Neural progenitor cell (in vitro differentiated cells): ENCODE measurements at regions not wholly inside any gene's neighbourhood (a gene's known extent, or its start where the extent isn't known, plus 50 kb on each side); places are given as distances from the start of the nearest gene placed in this dataset.

Source experiments
- DNase-seq: peaks from one replicate; pipeline ENCODE4 v3.0.0-alpha.2; 2016; ENCODE audit warnings: low spot score
- H2AFZ ChIP-seq: fragments of 200-600 bp; sonication (generic); replicated peaks from 2 replicates; pipeline ENCODE4 v1.6.1; 2016; ENCODE audit warnings: antibody characterized with exemption
- H3F3A ChIP-seq: fragments of 200-600 bp; sonication (generic); 2 replicates; pipeline ENCODE4 v1.6.1; 2016; ENCODE audit warnings: antibody characterized with exemption, low read depth
- H3K27ac ChIP-seq: fragments of 200-600 bp; sonication (generic); 2 replicates; pipeline ENCODE4 v1.5.1; 2016; ENCODE audit warnings: mild to moderate bottlenecking
- H3K27me3 ChIP-seq: fragments of 200-600 bp; sonication (generic); 2 replicates; pipeline ENCODE4 v1.6.1; 2016; ENCODE audit warnings: mild to moderate bottlenecking, moderate library complexity
- H3K36me3 ChIP-seq: fragments of 200-600 bp; sonication (generic); 2 replicates; pipeline ENCODE4 v1.5.1; 2016
- H3K4me1 ChIP-seq: fragments of 200-600 bp; sonication (generic); 2 replicates; pipeline ENCODE4 v1.6.1; 2016; ENCODE audit warnings: mixed run types
- H3K4me2 ChIP-seq: fragments of 200-600 bp; sonication (generic); 2 replicates; pipeline ENCODE4 v1.6.1; 2016
- H3K4me3 ChIP-seq: fragments of 200-600 bp; sonication (generic); 2 replicates; pipeline ENCODE4 v1.5.1; 2016
- H3K79me2 ChIP-seq: fragments of 200-600 bp; sonication (generic); 2 replicates; pipeline ENCODE4 v1.6.1; 2016; ENCODE audit warnings: low read depth
- H3K9ac ChIP-seq: fragments of 200-600 bp; sonication (generic); 2 replicates; pipeline ENCODE4 v1.6.1; 2016
- H3K9me3 ChIP-seq: fragments of 200-600 bp; sonication (generic); 2 replicates; pipeline ENCODE4 v1.5.1; 2016; ENCODE audit warnings: low read depth
- H4K20me1 ChIP-seq: fragments of 200-600 bp; sonication (generic); 2 replicates; pipeline ENCODE4 v1.6.1; 2016; ENCODE audit warnings: low read depth
- H3K27ac Mint-ChIP-seq: 3 replicates; pipeline ENCODE4 v1.8.0; 2021; ENCODE audit warnings: mixed read lengths
- H3K27me3 Mint-ChIP-seq: 2 replicates; pipeline ENCODE4 v1.8.0; 2022; ENCODE audit warnings: low read depth, mild to moderate bottlenecking, inconsistent platforms, moderate library complexity, mixed read lengths; ENCODE audit not compliant: insufficient read depth
- H3K36me3 Mint-ChIP-seq: 3 replicates; pipeline ENCODE4 v1.8.0; 2021; ENCODE audit warnings: mixed read lengths
- H3K4me1 Mint-ChIP-seq: 3 replicates; pipeline ENCODE4 v1.8.0; 2021; ENCODE audit warnings: mixed read lengths
- H3K4me3 Mint-ChIP-seq: 3 replicates; pipeline ENCODE4 v1.8.0; 2021; ENCODE audit warnings: mild to moderate bottlenecking, moderate library complexity, mixed read lengths
- H3K9me3 Mint-ChIP-seq: 3 replicates; pipeline ENCODE4 v1.8.0; 2020; ENCODE audit warnings: mixed read lengths
- CTCF ChIP-seq: fragments of 200-600 bp; sonication (generic); IDR thresholded peaks from 2 replicates; pipeline ENCODE4 v1.5.1; 2017; ENCODE audit warnings: antibody characterized with exemption, mild to moderate bottlenecking
- EZH2 ChIP-seq: fragments of 200-600 bp; sonication (generic); IDR thresholded peaks from 2 replicates; pipeline ENCODE4 v1.6.1; 2017; ENCODE audit warnings: antibody characterized with exemption, mild to moderate bottlenecking, moderate library complexity
- EZH2phosphoT487 ChIP-seq: fragments of 200-600 bp; sonication (generic); IDR thresholded peaks from 2 replicates; pipeline ENCODE4 v1.6.1; 2017; ENCODE audit warnings: antibody characterized with exemption

GRCh38 chr7:156474241-156474743 is 166.3 kb upstream of the RNF32 start:
- Histone ChIP-seq H3K4me1 (peaks cover 11% of the 10 kb centered on the region), H3K27me3 (no peaks in the 10 kb centered on the region), H4K20me1 (no peaks in the 10 kb centered on the region), H3K9me3 (no peaks in the 10 kb centered on the region), H3K27ac (no peak overlapping the region), H3K36me3 (no peaks in the 10 kb centered on the region), H3K9ac (no peak overlapping the region), H3K4me2 (no peak overlapping the region), H3K79me2 (no peaks in the 10 kb centered on the region), H3K4me3 (no peak overlapping the region), H3F3A (no peaks in the 10 kb centered on the region), H2AFZ (no peak overlapping the region)
- H3K36me3 Mint-ChIP-seq = no peaks in the 10 kb centered on the region
- no peak for TF ChIP-seq CTCF
- TF ChIP-seq EZH2 = no peak
- TF ChIP-seq EZH2phosphoT487 = no peak
- no peak overlapping the region for H3K27ac Mint-ChIP-seq
- H3K9me3 Mint-ChIP-seq = peaks cover 5% of the 10 kb centered on the region
- no peak overlapping the region for H3K4me3 Mint-ChIP-seq
- peaks cover 5% of the 10 kb centered on the region for H3K27me3 Mint-ChIP-seq
- H3K4me1 Mint-ChIP-seq = peaks cover 10% of the 10 kb centered on the region
- DNase-seq = no peak

DNA sequence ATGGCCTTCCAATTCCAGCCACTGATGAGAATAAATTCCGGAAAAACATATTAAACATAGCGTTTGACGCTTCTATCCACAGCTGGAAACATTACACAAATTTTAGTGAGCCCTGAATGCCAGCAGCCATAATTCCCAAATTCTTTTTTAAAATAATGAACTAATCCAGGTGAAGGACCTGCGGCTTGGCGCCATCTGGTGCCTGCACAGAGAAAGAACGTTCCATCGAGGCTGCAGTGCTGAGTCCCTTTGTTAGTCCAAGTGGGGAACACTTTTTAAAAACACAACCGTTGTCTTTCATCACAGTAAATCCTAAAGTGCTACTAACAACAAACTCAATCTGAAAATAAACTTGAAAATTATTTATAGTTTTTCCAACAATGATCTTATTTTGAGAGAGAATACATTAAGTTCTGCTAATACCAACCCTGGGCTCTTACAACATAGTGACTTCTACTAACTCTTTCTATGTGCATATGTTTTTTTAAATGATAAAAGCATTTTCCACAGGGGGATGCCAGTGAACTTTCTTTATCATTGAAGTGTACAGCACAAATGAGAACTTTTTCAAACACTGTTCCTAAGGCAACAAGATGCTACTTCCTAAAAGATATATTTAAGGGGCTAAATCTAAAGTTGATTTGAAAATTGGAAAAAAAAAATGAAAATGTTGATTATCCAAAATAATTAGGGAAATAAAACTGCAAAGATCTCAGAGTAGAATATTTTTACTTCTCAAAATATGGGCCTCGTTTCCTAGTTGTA is 166.9 kb upstream of the RNF32 start:
- peaks cover 5% of the 10 kb centered on the region for H3K27me3 Mint-ChIP-seq
- TF ChIP-seq EZH2 (no peak), EZH2phosphoT487 (no peak), CTCF (peak; percentile 91)

DNA sequence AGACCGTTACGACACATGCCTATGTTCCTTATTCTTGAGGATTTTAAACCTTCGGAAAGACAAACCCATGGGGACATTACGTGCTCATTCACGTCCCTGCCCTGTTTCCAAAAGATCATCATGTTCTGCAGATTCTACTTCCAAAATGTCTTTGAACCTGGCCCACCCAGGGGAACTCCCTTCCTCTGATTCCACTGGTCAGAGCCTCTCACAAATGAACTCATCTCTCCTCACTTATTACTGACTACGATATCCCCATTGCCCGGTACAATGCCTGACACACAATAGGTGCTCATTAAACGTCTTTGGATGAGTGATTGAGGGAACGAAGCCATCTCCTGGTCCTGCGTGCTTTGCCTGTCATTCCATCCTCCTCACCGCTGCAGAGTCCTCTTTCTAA is 168.3 kb upstream of the RNF32 start:
- H3K9ac ChIP-seq = no peak overlapping the region

More for the DNA sequence above, 166.9 kb upstream of the RNF32 start:
- no peaks in the 10 kb centered on the region for H3K79me2 ChIP-seq
- H3K36me3 Mint-ChIP-seq = no peaks in the 10 kb centered on the region
- no peaks in the 10 kb centered on the region for H3F3A ChIP-seq
- no peaks in the 10 kb centered on the region for H4K20me1 ChIP-seq
- H3K4me2 ChIP-seq = no peak overlapping the region
- H3K27ac Mint-ChIP-seq = no peak overlapping the region
- no peaks in the 10 kb centered on the region for H3K36me3 ChIP-seq
- peaks cover 5% of the 10 kb centered on the region for H3K9me3 Mint-ChIP-seq
- peaks cover 11% of the 10 kb centered on the region for H3K4me1 ChIP-seq
- H3K4me3 ChIP-seq = no peak overlapping the region
- DNase-seq = peak; percentile 67
- peaks cover 10% of the 10 kb centered on the region for H3K4me1 Mint-ChIP-seq
- H3K9ac ChIP-seq = no peak overlapping the region
- no peak overlapping the region for H3K27ac ChIP-seq
- H3K27me3 ChIP-seq = no peaks in the 10 kb centered on the region
- H3K4me3 Mint-ChIP-seq = no peak overlapping the region
- H2AFZ ChIP-seq = no peak overlapping the region
- no peaks in the 10 kb centered on the region for H3K9me3 ChIP-seq

More for the DNA sequence above, 168.3 kb upstream of the RNF32 start:
- Mint-ChIP-seq H3K27me3 (peaks cover 5% of the 10 kb centered on the region), H3K36me3 (no peaks in the 10 kb centered on the region), H3K4me3 (no peak overlapping the region), H3K4me1 (peaks cover 10% of the 10 kb centered on the region), H3K27ac (no peak overlapping the region), H3K9me3 (peaks cover 5% of the 10 kb centered on the region)
- H3K4me3 ChIP-seq = no peak overlapping the region
- H3F3A ChIP-seq = no peaks in the 10 kb centered on the region
- no peak overlapping the region for H3K27ac ChIP-seq
- H2AFZ ChIP-seq = no peak overlapping the region
- H3K27me3 ChIP-seq = no peaks in the 10 kb centered on the region
- no peaks in the 10 kb centered on the region for H3K36me3 ChIP-seq
- TF ChIP-seq CTCF (no peak), EZH2 (no peak), EZH2phosphoT487 (no peak)
- peaks cover 11% of the 10 kb centered on the region for H3K4me1 ChIP-seq
- no peaks in the 10 kb centered on the region for H4K20me1 ChIP-seq
- H3K79me2 ChIP-seq = no peaks in the 10 kb centered on the region
- H3K4me2 ChIP-seq = no peak overlapping the region
- DNase-seq = no peak
- no peaks in the 10 kb centered on the region for H3K9me3 ChIP-seq
